ENCODE measurements at regions not wholly inside any gene's neighbourhood (a gene's known extent, or its start where the extent isn't known, plus 50 kb on each side); places are given as distances from the start of the nearest gene placed in this dataset.

- TF ChIP-seq POLR2A (IDR thresholded peaks at IDR 0.05): no peak
- TF ChIP-seq, protein P1, sequence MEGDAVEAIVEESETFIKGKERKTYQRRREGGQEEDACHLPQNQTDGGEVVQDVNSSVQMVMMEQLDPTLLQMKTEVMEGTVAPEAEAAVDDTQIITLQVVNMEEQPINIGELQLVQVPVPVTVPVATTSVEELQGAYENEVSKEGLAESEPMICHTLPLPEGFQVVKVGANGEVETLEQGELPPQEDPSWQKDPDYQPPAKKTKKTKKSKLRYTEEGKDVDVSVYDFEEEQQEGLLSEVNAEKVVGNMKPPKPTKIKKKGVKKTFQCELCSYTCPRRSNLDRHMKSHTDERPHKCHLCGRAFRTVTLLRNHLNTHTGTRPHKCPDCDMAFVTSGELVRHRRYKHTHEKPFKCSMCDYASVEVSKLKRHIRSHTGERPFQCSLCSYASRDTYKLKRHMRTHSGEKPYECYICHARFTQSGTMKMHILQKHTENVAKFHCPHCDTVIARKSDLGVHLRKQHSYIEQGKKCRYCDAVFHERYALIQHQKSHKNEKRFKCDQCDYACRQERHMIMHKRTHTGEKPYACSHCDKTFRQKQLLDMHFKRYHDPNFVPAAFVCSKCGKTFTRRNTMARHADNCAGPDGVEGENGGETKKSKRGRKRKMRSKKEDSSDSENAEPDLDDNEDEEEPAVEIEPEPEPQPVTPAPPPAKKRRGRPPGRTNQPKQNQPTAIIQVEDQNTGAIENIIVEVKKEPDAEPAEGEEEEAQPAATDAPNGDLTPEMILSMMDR (IDR thresholded peaks at IDR 0.05): no peak
Measured at GRCh38 chr13:105168295-105168694, 1367.2 kb downstream of the EFNB2 start.

Data from lower leg skin (tissue), 3 donors.